ENCODE measurements at regions not wholly inside any gene's neighbourhood (a gene's known extent, or its start where the extent isn't known, plus 50 kb on each side); places are given as distances from the start of the nearest gene placed in this dataset.

DNA sequence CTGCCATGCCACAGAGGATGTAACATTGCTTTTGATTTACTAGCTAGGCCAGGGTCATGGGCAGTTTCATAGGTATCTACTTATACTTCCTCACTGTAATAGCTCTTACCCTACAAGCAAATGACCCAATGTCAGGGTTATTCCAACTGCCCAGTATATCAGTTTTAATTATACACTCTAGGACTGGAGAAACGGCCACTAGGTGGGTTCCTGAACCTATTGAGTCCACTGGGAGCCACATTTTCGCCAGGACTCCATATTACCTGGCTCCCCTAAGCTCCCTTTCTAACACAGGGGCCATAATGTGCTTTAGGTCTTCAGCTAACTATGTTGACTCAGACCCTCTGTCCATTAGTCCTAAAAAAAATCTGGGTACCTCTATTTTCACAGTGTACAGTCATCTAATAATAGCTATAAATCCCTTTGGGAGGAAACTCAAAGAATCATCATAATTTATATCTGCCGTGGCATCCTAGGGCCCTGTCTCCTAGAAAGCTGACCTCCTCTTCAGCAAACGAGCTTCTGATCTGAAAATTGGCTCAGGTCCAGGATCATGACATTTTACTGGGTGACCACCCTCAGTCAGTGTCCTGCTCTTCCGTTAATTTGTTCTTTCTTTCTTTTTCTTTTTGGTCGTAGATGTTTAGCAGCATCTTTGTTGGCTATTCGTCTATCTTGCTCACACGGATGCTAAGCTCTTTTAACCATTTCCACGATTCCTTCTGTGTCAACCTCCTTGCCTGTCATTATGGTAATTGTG, 244.3 kb downstream of the FAM76B start:
- no peak for DNase-seq

DNA sequence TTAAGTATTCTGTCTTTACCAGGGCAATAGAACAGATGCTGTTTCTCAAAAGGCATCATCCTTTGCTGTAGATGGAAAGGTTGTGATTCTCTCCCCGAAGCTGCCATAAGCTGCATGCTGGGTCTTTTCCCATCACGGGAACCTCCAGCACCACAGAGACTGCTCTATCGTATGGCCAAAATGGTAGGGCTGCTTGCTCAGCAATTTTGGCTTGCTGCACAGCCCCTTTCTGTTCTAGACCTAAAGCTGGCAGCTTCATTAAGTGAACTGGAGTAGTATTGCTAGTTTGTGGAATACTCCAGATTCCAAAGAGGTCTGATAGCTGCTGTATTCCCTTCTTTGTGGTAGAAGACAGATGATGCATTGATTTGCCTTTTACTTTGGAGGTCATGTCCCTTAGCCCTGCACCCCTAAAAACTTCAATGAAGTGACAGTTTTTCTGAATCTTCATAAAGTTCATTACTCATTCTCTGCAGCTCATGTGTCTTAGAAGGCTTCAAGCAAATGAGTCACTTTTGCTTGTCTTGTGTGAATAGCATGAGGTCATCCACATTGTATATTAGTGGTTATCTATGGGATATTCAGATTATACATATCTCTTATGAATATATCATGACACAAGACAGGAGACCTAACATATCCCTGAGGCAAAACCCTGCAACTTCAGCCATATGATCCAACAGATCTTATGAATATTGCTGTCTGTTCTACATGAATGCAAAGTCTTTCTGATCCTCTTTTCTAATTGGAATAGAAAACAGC, 245.3 kb downstream of the FAM76B start:
- DNase-seq = no peak

DNA sequence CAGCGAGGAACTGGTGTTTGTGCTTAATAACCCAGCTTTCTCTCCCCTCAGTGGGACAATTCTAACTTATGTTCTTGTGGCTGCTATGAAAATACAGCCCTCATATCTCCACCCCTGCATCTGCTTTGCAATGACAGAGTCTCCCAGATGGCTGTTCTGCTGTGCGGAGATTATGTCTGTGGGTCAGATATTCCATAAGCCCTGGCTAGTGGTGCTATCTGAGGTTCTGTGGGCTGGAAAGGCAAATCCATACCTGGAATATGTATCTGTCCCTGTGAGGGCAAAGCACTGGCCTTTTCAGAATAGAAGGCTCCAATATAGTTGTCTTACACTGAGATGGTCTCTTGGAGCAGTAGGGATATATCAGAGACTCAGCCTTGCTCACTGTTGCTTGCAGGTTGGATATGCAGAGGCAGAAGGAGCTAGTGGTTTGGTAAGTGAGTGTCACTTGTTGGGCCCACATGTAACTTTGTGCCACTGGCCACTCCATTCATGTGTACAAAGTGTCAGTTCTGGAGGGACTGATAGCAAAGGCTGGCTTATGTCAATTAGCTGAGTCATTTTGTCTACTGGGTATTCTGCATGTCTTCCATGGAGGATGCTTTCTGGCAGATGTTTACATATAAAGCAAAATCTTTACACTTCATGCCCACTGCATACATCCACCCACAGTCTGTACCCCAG, 246.6 kb downstream of the FAM76B start:
- DNase-seq = no peak

DNA sequence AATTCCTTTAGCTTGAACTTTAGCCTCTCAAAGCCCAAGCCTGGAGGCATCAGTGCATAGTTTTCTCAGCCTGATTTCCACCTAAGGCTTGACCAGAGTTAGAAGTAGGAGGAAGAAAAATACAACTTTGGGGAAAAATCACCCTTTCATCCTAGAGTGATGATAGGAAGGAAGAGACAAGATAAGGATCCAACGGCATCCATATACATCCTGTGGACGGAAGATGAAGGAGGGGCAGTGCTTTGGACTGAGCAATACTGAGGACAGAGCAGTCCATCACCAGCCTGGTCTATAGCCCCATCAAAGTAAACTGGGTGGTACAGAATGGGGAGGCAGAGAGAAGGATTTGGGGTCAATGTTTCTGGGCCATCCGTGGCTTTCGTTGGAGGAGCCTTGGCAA, 247.9 kb downstream of the FAM76B start:
- DNase-seq = no peak

DNA sequence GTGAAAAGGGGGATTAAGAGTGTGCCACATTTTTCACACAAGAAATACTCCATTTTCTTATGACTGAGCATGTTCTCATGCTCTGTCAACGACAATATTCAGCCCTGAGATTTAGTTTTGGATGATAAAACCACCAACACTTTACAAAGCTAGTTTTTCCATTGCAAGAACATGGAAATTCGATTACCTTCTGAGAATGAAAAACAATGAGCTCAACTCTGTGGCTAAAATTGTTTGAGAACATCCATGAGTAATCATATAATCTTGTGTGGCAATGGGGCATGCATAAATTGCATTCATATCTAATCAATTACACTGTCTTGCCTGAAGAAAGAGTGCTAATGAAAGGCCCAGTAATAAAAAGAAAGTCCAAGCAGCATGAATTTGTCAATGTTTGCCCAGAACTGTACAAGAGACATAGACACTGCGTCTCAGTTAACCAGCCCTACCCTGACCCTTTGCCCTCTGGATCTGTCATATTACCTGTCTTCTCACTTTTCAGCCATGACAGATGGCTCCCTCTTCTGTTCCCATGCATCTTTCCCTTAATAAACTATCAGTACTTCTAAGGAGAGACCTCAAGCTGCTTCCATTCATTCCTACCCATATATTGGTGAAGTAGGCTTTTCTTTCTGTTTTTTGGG, 253.4 kb downstream of the FAM76B start:
- no peak for DNase-seq

DNA sequence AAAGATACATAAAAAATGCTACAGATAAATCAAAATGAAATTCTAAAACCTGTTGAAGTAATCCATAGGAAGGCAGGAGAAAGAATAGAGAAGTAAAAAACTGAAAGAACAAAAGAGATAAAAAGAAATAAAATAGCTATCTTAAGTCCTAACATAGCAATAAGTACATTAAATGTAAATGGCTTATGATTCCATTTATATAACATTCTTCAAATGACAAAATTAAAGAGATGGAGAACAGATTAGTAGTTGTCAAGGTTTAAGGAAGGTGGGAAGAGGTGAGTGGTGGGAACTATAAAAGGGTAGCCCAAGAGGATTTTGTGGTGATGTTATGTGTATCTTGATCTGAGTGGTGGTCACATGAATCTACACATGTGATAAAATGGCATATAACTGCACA, 254.8 kb downstream of the FAM76B start:
- DNase-seq = no peak

DNA sequence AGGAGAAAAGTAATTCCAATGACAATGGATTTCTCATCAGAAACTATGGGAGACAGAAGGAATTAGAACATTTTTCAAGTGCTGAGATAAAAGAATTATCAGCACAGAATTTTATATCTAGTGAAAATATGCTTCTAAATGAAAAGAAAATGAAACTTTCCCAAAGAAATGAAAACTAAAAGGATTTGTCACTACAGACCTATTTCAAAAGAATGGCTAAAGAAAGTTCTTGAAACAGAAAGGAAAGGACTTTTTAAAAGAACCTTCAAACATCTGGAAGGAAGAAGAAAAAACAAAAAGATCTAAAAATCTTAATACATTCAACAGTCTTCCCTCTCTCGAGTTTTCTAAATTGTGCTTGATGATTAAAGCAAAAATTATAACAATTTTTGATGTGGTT, 255.4 kb downstream of the FAM76B start:
- DNase-seq = no peak

DNA sequence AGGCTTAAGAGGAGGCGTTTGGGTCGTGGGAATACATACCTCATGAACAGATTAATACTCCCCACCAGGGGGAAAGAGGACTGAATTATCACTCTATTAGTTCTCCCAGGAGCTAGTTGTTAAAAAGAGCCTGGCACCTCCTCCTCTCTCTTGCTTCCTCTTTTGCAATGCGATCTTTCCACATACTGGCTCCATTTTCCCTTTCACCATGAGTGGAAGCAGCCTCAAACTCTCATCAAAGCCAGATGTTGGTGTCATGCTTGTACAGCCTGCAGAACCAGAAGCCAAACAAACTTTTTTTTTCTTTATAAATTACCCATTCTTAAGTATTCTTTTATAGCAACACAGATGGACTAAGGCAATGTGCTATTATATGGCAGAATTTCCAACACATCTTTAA, 258.5 kb downstream of the FAM76B start:
- no peak for DNase-seq

DNA sequence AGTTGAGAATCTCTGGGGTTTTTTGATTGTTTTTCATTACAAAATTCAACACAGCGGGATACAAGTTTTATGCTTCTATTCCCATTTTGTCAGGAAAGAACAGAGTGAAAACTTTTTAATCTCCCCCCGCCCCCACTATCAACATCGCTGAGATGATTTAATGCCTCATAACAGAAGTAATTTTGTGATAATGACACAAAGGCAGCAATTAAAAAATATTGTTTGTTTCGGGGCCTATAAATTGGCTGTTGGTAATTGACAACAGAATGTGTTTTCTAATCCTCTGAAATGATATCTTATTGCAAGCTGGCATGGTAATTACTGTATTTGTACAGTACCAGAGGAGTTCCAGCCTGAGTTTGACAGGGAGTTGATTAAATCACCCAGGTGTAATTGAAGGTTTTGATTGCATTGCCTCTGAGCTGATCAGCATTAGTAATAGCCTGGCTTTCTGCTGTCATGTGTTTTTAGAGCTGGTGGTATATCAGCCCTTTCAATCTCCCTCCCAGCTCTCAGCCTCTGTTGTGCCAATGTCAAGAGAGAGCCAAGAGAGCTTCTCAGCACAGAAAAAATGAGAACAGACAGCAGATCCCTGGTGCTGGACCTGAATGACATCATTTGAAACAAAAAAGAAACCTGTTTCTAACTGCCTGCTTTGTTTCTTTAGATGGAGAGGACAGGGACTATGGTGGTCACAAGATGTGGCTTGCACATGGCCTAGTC, 265.1 kb downstream of the FAM76B start:
- no peak for DNase-seq

DNA sequence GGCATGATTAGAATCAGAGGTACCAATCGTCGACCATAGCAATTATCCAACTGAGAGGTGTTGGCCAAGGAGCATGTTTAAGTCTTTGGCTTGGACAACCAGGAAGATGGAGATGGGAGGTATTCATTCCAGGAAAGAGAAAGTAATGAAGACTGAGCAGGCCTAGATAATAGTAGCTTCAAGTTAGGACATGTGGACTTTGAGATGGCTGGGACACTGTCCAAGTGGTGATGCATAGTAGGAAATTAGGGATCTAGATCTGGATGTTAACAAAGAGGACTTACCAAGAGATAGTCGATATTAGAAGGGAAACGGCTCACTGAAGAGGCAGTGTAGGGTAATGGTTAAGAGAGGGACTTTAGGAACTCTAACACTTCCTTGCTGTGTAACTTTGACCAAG, 266.7 kb downstream of the FAM76B start:
- DNase-seq = no peak

DNA sequence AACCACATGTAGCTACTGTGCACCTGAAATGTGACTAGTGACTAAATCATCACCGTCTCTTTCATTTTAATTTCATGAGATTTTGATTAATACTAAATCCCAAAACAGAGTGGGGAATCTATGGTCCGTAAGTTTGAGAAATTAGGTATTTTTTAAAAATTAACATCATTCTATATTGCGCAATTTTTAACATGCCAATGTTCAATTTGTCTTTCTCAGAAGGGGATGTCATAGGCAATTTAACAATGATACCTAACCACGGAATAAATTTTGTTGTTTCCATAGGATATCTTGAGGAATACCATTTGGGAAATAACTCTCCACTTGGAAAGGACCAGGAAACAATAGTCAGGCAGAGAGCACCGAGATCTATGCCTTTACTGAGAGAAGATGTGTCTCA, 267.7 kb downstream of the FAM76B start:
- no peak for DNase-seq

DNA sequence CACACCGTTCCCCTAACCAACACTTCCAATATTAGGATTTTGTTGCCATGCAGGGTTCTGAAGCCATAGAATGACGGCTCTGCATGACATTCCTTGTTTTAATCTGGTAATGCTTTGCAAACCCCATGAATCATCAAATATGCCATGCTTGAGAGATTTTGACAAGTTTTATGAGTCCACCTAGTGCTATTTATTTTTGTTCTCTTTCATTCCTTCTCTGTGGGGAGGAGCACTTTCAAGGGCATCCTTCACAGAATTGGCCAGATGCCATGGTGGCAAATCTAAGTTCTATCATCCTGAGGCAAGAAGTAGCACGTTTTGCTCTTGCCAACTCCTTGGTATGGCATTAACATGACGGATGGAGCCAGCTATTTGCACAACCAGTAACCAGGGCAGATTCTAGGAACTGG, 268.4 kb downstream of the FAM76B start:
- peak; percentile 97 for DNase-seq

DNA sequence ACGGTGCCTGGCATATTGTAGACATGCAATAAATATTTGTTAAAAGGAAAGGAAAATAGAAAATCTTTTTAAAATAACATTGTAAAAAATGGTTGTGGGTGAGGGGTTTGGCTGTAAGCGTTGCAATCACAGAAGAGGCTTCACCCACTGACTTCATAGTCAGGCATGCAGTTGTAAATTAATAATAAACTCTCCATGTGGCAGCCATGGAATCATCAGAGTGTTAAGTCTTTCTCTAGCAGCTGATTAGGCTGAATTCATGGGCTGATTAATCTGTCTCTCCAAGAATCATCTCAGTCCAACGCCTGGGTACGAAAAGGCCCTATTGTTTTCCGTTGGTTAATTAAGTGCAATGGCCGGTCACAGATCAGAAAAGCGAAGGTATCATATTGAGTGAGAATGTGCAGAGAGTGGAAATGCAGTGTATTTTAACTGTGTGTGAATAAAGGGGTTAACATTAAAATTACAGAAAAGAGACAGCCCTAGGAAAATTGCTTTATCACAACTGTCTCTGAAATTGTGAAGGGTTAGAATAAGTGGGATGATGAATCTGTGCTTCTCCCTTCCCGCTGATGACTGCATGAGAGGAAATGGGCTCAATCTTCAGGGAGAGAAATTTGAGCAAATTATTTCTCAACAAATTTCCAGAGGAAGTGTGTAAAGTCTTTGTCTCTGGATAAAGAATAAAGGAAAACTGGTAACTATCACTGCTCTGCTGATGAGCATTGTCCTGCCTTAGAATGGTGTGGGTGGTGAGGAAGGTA, 269.0 kb downstream of the FAM76B start:
- DNase-seq = no peak

DNA sequence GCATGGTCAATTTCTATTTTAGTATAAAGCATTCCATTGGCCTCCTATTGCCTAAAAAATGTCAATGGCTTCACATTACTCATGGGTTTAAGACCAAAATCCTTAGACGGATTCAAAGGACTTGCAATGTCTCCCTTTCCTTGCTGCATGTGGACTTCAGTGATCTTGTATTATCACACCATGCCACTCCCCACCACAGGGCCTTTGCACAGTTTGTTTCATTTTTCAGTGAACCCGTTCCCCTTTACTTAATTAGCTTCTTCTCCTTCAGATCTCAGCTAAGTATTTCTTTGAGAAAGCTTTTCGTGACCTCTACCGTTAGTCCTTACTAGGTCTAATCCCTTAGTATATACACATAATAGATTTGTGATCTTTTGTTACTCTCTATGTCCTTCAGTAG, 269.7 kb downstream of the FAM76B start:
- no peak for DNase-seq

DNA sequence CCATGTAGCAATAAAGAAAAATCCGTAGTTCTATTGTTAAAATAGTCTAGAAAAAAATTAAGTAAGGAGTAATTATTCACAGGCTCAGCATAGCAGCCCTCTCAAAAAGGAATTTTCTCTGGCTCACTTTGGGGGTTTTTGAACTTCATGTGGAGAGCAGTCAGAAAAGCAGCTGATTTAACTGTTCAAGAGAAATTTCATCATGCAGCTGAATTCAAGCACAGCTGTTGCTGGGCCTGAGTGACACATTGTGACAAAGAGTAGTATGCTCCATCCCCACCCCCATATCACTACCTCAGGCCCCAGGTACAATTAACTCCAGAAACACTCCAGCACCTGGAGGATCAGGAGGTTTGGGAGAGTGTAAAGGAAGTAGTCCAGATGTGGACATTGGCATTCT, 272.1 kb downstream of the FAM76B start:
- DNase-seq = no peak

DNA sequence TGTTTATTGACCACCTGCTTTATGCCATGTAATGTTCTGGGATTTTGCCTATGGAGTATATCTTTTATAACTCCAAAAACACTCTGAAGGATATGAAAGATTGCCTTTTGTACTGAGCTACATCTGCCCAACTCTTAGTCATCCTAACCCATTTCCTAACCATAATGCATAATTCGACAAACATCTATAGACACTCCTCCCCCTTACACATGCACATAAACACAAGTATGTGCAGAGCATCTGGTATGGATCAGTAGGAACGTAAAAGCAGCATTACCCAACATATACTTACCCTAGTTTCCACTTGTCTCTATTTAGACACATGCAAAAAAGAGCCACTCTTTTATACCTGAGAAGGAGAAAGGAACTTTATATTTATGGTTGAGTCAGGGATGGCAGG, 272.8 kb downstream of the FAM76B start:
- DNase-seq = no peak

DNA sequence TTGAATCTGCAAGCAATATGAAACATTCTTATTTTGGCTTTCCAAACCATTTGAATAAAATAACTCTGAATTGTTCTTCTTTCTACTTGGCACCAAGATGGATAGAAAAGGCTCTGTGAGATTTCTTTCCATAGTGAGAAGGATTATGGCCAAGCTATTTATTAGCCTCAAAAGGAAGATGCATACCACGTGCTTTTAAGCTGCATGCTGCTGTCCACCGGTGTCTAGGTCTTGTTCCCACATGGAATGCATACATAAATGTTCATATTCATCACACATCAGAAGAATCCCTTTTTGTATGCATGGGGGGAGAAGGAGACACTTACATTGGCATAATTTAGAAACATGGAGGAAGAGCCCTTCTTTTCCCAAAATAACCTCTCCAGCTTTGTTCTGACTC, 273.4 kb downstream of the FAM76B start:
- DNase-seq = no peak

DNA sequence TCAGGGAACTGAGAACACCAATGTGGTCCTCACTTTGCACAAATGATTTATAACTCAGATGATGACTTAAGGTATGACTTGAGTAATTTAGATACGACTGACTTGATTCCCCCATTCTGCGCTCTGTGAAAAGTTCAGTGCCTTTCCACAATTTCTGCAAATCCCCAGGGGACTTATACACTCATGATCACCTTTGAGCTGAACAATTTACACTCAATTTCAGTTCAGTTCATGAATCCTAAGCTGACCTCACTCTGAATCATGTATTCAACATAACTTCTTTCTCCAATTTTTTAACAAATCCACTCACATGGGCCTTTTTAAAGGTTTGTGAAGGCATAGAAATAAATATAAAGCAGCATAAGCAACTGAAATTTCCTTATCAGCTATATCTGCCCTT, 274.2 kb downstream of the FAM76B start:
- DNase-seq = no peak

DNA sequence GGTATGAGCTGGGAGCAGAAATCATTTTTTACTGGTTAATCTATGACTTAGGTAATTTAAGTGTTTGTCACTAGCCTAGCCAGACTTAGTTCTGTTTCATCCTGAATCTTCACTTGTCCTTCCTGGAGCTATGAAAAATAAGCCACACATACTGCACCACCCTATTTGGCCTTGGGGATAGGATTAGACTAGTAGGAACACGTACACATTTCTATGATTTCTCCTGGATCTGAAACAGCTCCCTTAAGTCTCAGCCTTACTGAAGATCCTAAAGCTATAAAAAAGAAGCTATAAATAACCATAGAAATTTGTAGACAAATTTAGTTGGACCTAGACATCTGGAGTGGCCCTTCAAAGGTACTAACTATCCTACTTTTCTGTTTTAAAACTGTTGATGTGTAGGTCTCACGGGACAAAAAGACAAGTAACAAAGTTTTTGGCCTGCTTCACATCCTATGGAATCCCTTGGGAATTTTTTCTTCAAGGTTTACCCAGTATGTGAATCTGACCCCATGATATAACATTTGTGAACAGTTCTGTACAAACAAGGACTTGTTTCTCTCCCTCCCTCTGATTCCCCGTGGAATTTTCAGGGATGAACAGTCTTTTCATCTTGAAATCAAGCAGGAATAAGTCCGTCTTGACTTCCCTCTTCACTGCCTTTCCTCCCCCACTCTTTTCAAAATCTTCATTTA, 275.0 kb downstream of the FAM76B start:
- DNase-seq = no peak

DNA sequence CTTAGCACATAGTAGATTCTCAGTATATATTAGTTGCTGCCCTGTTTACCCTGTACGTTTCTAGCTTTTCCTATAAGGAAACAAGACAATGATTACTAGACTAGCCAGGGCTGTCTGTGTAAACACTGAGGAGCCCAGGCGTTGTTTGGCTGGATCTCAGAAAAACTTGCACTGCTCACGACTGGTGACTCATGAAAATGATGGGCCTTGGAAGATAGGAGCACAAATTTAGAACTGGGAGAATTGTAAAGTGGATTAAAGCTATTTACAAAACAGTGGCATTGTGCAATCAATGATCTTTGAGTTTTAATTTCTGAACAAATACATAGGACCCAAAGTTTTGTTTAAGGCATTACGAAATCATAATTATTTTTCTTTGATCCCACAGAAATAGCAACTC, 276.9 kb downstream of the FAM76B start:
- no peak for DNase-seq

DNA sequence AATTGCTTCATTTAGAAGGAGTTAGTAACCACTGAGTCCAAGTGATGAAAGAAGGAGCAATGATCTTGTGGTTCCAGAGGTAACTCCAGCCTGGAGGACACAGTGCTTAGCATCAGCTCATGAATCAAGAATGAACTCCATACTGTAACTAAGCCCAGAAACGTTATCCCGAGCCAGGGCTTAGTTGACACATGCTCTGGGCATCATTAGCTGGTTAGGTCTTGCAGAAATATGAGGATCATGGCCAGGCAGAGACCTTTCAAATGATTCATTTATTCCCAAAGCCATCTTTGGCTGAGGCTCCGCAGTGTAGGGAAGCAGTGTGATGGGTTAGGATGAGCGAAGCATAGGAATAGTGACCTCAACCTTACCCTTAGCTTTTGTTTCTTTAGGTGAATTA, 277.4 kb downstream of the FAM76B start:
- DNase-seq = no peak
